ENCODE measurements at regions not wholly inside any gene's neighbourhood (a gene's known extent, or its start where the extent isn't known, plus 50 kb on each side); places are given as distances from the start of the nearest gene placed in this dataset.

DNA sequence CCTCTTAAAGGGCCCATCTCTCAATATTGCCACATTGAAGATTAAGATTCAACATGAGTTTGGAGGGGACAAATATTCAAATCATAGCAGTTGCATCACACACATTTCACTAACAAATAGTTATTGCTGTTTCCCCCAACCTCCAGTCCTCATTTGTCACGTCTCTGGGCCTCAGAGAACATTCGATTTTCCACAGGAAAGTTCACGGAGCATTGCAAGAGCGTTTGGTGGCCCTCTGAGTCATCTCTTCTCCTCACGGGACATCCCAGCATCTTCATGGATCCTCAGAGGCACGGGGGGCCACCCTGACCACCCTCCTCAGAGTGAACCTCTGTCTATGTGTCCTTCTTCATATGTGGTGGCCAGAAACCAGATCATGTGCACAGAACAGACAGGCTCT is 50.3 kb upstream of the CHST15 start:
- no peak for DNase-seq (ENCODE audit: low spot score in 2 of 2)
- Histone ChIP-seq H3K9me3 (peaks cover 0 to 5% (median 0%) of the 10 kb centered on the region in 4 donors), H3K4me3 (no peak overlapping the region), H3K27ac (no peak overlapping the region), H3K36me3 (no peaks in the 10 kb centered on the region), H3K4me1 (peaks cover 0 to 45% (median 10%) of the 10 kb centered on the region in 4 donors), H3K27me3 (no peaks in the 10 kb centered on the region)
- 91 to 92% methylated on average over 6 of the region's 6 CpGs for WGBS, 2 donors
- TF ChIP-seq EP300 (IDR thresholded peaks at IDR 0.05) = no peak
- TF ChIP-seq, protein P1, sequence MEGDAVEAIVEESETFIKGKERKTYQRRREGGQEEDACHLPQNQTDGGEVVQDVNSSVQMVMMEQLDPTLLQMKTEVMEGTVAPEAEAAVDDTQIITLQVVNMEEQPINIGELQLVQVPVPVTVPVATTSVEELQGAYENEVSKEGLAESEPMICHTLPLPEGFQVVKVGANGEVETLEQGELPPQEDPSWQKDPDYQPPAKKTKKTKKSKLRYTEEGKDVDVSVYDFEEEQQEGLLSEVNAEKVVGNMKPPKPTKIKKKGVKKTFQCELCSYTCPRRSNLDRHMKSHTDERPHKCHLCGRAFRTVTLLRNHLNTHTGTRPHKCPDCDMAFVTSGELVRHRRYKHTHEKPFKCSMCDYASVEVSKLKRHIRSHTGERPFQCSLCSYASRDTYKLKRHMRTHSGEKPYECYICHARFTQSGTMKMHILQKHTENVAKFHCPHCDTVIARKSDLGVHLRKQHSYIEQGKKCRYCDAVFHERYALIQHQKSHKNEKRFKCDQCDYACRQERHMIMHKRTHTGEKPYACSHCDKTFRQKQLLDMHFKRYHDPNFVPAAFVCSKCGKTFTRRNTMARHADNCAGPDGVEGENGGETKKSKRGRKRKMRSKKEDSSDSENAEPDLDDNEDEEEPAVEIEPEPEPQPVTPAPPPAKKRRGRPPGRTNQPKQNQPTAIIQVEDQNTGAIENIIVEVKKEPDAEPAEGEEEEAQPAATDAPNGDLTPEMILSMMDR (IDR thresholded peaks at IDR 0.05) = no peak
- TF ChIP-seq POLR2A (IDR thresholded peaks at IDR 0.05) = no peak
